ENCODE measurements at regions not wholly inside any gene's neighbourhood (a gene's known extent, or its start where the extent isn't known, plus 50 kb on each side); places are given as distances from the start of the nearest gene placed in this dataset.

GRCh38 chr5:134465816-134466240 is 54.1 kb upstream of the CDKN2AIPNL start:
- TF ChIP-seq CTCF (IDR thresholded peaks at IDR 0.05; ENCODE audit: low read length) (no peak), EZH2 (IDR thresholded peaks at IDR 0.05; ENCODE audit: borderline replicate concordance, low read length) (no peak)
